Anterior cingulate cortex (tissue), 58 donors: ENCODE measurements at regions not wholly inside any gene's neighbourhood (a gene's known extent, or its start where the extent isn't known, plus 50 kb on each side); places are given as distances from the start of the nearest gene placed in this dataset.

Source experiments
- DNase-seq, 58 donors: peaks; one replicate each; lab custom pipeline; 2025; lab: John Stamatoyannopoulos, UW

- DNase-seq = no peak
Observed at GRCh38 chr1:2913091-2913490, 108.2 kb upstream of the ACTRT2 start.

DNA sequence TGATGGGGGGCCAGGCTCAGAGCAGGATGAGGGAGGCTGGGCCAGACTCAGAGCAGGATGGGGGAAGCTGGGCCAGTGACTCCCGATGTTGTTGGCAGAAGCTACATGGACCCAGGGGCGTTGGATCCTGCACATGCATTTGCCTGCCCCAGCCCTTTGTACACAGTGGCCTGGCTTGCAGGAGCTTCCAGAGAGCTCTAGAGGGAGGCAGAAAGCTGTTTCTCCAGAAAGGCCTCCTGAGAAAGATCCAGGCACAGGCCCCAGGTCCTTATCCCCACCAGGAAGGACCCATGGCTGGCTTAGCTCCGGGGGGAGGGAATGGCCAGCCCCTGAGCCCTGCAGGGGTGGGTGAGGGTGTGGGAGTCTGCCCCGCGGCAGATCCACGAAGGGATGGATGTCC, 106.6 kb upstream of the ACTRT2 start:
- DNase-seq = peak in 35 of 58 donors; percentile 5 to 69 (median 32)

GRCh38 chr1:2916153-2916552, 105.1 kb upstream of the ACTRT2 start:
- DNase-seq = no peak

DNA sequence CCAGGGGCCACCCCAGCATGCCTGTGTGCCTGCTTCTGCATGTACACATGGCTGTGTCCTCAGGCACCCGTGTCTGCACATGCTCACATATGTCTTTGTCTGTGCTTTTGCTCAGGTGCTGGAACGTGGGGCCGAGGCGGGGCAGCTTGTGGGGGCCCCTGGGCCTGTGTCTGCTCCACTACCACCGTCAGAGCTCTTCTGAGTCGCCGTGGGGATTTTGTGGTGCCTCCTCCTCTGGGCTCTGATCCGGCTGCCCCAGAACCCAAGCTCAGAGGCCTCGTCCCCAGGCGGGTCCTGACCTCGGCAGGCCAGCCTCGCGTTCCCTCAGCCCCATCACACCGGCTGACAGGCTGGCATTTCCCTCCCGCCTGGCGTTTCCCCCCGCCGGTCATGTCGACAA, 104.6 kb upstream of the ACTRT2 start:
- DNase-seq = no peak

- no peak for DNase-seq
Observed at GRCh38 chr1:2917284-2917683, 104.0 kb upstream of the ACTRT2 start.

GRCh38 chr1:2918441-2918840, 102.8 kb upstream of the ACTRT2 start:
- DNase-seq = peak in 2 of 58 donors; percentile 21 to 28

GRCh38 chr1:2919841-2920240, 101.4 kb upstream of the ACTRT2 start:
- no peak for DNase-seq

DNA sequence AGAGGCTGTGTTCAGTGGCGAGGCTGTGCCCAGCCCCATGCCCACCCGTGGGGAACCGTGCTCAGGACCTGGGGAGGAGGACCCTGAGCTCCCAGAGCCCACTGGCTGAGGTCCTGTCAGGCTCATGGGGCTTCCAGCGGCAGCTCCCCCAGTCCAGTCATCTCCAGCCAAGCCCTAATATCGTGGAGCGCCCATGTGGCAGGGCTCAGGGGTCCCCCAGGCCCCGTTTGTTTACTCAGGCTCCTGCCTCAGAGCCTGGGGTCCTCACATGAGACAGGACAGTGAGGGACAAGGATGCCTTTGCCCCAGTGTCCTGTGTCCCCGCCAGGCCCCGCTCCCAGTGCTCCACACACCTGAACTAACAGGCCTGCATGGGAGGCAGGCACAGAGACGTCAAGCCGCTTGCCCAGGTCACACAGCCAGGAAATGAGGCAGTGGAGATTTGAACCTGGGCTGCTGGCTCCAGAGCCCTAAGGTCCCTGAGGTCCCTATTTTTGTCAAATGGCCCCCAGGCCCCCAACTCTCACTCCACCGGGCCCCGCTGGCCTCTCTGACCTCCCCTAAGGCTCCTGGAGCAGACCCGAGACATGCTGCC, 100.7 kb upstream of the ACTRT2 start:
- DNase-seq = no peak

GRCh38 chr1:2921970-2922686, 99.1 kb upstream of the ACTRT2 start:
- no peak for DNase-seq

DNA sequence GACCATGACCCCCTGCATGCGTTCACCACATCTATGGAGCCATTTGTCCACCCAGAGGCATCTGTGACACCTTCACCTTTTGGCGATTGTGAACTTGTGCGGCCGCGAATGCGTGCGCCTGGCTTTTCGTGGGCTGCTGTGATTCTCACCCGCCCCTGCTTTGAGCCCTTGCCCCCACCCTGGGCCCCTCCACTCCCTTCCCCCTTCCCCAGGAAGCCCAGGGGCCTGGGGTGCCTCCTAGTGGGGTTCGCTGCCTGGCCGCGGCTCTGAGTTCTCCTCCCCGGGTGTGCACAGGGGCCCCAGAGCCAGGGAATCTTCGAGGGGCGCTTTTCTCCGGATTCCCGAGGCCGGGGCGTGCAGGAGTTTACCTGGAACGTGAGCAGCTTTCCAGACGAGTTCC, 97.9 kb upstream of the ACTRT2 start:
- DNase-seq = no peak

DNA sequence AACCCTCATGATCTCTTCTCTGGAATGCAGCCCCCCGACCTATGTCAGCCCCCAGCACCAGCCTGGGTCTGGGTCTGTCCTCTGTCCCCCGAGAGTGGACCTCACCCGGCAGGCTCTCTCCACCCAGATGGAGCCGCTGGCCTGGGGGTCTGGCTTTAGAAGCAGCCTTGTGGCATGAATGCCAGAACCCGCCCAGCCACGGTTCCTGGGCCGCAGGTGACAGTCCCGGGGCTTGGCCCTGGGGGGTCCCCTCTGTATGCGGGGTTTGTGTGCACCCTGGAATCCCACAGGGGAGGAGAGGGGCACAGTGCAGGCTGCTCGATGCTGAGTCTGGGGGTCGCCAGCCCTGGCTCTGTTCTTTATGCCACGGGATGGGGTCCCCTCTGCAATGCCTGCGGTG, 96.0 kb upstream of the ACTRT2 start:
- DNase-seq = no peak

- DNase-seq = no peak
Observed at GRCh38 chr1:2925918-2926317, 95.3 kb upstream of the ACTRT2 start.

GRCh38 chr1:2926447-2927055, 94.7 kb upstream of the ACTRT2 start:
- DNase-seq = no peak

- peak in 5 of 58 donors; percentile 9 to 38 (median 19) for DNase-seq
Observed at GRCh38 chr1:2927393-2928360, 93.6 kb upstream of the ACTRT2 start.

GRCh38 chr1:2928366-2929325, 92.6 kb upstream of the ACTRT2 start:
- DNase-seq = peak in 16 of 58 donors; percentile 5 to 44 (median 24)

DNA sequence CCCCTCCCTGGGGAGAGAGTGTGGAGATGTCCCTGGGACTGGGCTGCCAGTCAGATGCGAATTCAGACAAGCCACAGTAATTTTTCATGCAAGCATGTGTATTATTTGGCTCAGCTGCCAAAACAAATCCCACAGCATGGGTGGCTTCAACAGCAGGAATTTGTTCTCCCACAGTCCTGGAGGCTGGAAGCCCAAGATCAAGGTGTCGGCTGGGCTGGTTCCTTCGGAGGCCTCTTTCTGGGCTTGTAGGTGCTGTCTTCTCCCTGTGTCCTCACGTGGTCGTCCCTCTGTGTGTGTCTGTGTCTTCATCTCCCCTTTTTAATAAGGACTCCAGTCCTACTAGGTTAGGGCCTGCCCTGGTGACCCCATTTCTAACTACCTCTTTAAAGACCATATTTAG, 91.9 kb upstream of the ACTRT2 start:
- DNase-seq = no peak

GRCh38 chr1:2930016-2930815, 91.1 kb upstream of the ACTRT2 start:
- DNase-seq = no peak

GRCh38 chr1:2930913-2931723, 90.1 kb upstream of the ACTRT2 start:
- no peak for DNase-seq
